Endothelial cell of umbilical vein (primary cell): ENCODE measurements at regions not wholly inside any gene's neighbourhood (a gene's known extent, or its start where the extent isn't known, plus 50 kb on each side); places are given as distances from the start of the nearest gene placed in this dataset.

ENCODE experiments used
- BruUV-seq: library from RNA; stranded (reverse); fragments of 400-500 nt; replicated peaks from 2 replicates; lab custom pipeline; 2021; lab: Mats Ljungman, UMichigan
- CTCF ChIA-PET: fragments of 300-600, 350-600 bp; sonication (Branson Sonifier 250); formaldehyde crosslinking; loops from one replicate; lab custom pipeline; 2021; ENCODE audit warnings: antibody characterized with exemption, inconsistent platforms; lab: Charles Lee
- POLR2A ChIA-PET: fragments of 300-600, 350-600 bp; sonication (Branson Sonifier 250); formaldehyde crosslinking; loops from one replicate; lab custom pipeline; 2021; ENCODE audit warnings: antibody characterized with exemption, inconsistent platforms; lab: Charles Lee
- DNase-seq: peaks from one replicate; pipeline ENCODE4 v3.0.0-alpha.2; 2011; ENCODE audit warnings: low read depth, low spot score
- FAIRE-seq: peaks from 2 replicates; lab custom pipeline; 2011; peaks lifted over from hg19 to GRCh38; lab: Jason Lieb, UNC
- H2AFZ ChIP-seq: 2 replicates; pipeline ENCODE4 v1.6.0; 2012; ENCODE audit warnings: low read depth, low read length, control low read depth, inconsistent platforms
- H3K27ac ChIP-seq: 2 replicates; pipeline ENCODE4 v1.5.1; 2011; ENCODE audit warnings: low read depth, mild to moderate bottlenecking, control low read depth, low read length, moderate library complexity; ENCODE audit not compliant: insufficient read depth
- H3K27me3 ChIP-seq, 2 experiments: 2 replicates each; pipeline versions ENCODE4 v1.6.0 to v1.6.1; 2011; ENCODE audit warnings: low read length in 2 of 2, mixed read lengths in 1 of 2; ENCODE audit not compliant: control insufficient read depth in 2 of 2, insufficient read depth in 2 of 2
- H3K36me3 ChIP-seq, 2 experiments: 2 replicates in 1 of 2; 3 replicates in 1 of 2; pipeline ENCODE4 v1.5.1; 2011; ENCODE audit warnings: low read length in 2 of 2, mild to moderate bottlenecking in 1 of 2, moderate library complexity in 1 of 2; ENCODE audit not compliant: control insufficient read depth in 2 of 2, insufficient read depth in 2 of 2; ENCODE audit errors: extremely low read depth in 1 of 2
- H3K4me1 ChIP-seq: 3 replicates; pipeline ENCODE4 v1.5.1; 2011; ENCODE audit warnings: mild to moderate bottlenecking, low read length; ENCODE audit not compliant: control insufficient read depth, insufficient read depth; ENCODE audit errors: extremely low read depth
- H3K4me2 ChIP-seq: 2 replicates; pipeline ENCODE4 v1.6.1; 2011; ENCODE audit warnings: low read length, control low read depth, mixed read lengths; ENCODE audit not compliant: insufficient read depth
- H3K4me3 ChIP-seq, 3 experiments: fragments of 200-600 bp in 1 of 3; sonication (generic), shearing (Covaris generic) in 1 of 3; replicated peaks in 1 of 3; 2 replicates each; pipeline ENCODE4 v1.5.1; 2011 to 2016; ENCODE audit warnings: control low read depth in 3 of 3, low read length in 3 of 3, mild to moderate bottlenecking in 2 of 3, inconsistent platforms in 1 of 3, low read depth in 1 of 3, moderate library complexity in 1 of 3; ENCODE audit not compliant: insufficient read depth in 1 of 3
- H3K79me2 ChIP-seq: 2 replicates; pipeline ENCODE4 v1.6.0; 2012; ENCODE audit warnings: low read length, inconsistent platforms; ENCODE audit not compliant: control insufficient read depth, insufficient read depth
- H3K9ac ChIP-seq: replicated peaks from 2 replicates; pipeline ENCODE3; 2011; ENCODE audit warnings: low read length, control low read depth; ENCODE audit not compliant: insufficient read depth; ENCODE audit errors: extremely low read depth
- H3K9me1 ChIP-seq: replicated peaks from 3 replicates; pipeline ENCODE4 v1.6.0; 2011; ENCODE audit warnings: mild to moderate bottlenecking, low read length; ENCODE audit not compliant: control insufficient read depth, insufficient read depth; ENCODE audit errors: extremely low read depth
- H3K9me3 ChIP-seq: replicated peaks from 2 replicates; pipeline ENCODE4 v1.5.1; 2012; ENCODE audit warnings: low read length, inconsistent platforms; ENCODE audit not compliant: control insufficient read depth, insufficient read depth
- H4K20me1 ChIP-seq: replicated peaks from 2 replicates; pipeline ENCODE3; 2011; ENCODE audit warnings: mild to moderate bottlenecking, low read length; ENCODE audit not compliant: control insufficient read depth, insufficient read depth; ENCODE audit errors: extremely low read depth
- CTCF ChIP-seq, 2 donors: IDR thresholded peaks; 1 replicate in 1 of 2; 2 replicates in 1 of 2; pipeline ENCODE4 v1.5.1; 2011; ENCODE audit warnings: low read length in 2 of 2, mild to moderate bottlenecking in 2 of 2, moderate library complexity in 2 of 2, control low read depth in 1 of 2, inconsistent platforms in 1 of 2, low read depth in 1 of 2; ENCODE audit not compliant: insufficient read depth in 1 of 2; ENCODE audit errors: extremely low read depth in 1 of 2
- EZH2 ChIP-seq: IDR thresholded peaks from 2 replicates; pipeline ENCODE4 v1.6.1; 2012; ENCODE audit warnings: borderline replicate concordance, low read depth, mild to moderate bottlenecking, moderate library complexity, low read length, inconsistent platforms; ENCODE audit not compliant: severe bottlenecking
- FOS ChIP-seq: IDR thresholded peaks from 2 replicates; pipeline ENCODE4 v1.6.1; 2011; ENCODE audit warnings: mild to moderate bottlenecking, low read length, moderate library complexity, borderline replicate concordance; ENCODE audit not compliant: insufficient read depth
- GATA2 ChIP-seq: IDR thresholded peaks from 2 replicates; pipeline ENCODE4 v1.7.0; 2011; ENCODE audit warnings: low read depth, mild to moderate bottlenecking, moderate library complexity, mixed read lengths, low read length; ENCODE audit not compliant: insufficient read length, insufficient read depth
- JUN ChIP-seq: IDR thresholded peaks from 2 replicates; pipeline ENCODE4 v1.6.1; 2011; ENCODE audit warnings: borderline replicate concordance, low read depth; ENCODE audit not compliant: insufficient read length, insufficient read depth
- MAX ChIP-seq: IDR thresholded peaks from 2 replicates; pipeline ENCODE4 v1.6.1; 2011; ENCODE audit not compliant: insufficient read depth, insufficient read length
- MYC ChIP-seq: IDR thresholded peaks from one replicate; pipeline ENCODE4 v1.6.1; 2011; ENCODE audit warnings: mild to moderate bottlenecking, low read depth, low read length
- POLR2A ChIP-seq: IDR thresholded peaks from 2 replicates; pipeline ENCODE4 v1.6.1; 2012; ENCODE audit warnings: low read depth, mild to moderate bottlenecking, control low read depth, low read length
- POLR2AphosphoS5 ChIP-seq: IDR thresholded peaks from 2 replicates; pipeline ENCODE4 v1.6.1; 2012; ENCODE audit warnings: low read depth, mild to moderate bottlenecking, control low read depth, low read length, moderate library complexity; ENCODE audit not compliant: insufficient read depth
- dilution Hi-C: fragments of 300-500 bp; cut with MboI; formaldehyde crosslinking; loops from one replicate; pipeline ENCODE4 v1.15.0; 2019; ENCODE audit warnings: low sequenced_read_pairs; ENCODE audit not compliant: extremely low pct_ligation_motif_present
- intact Hi-C: fragments of 100-400 bp; cut with micrococcal nuclease; formaldehyde crosslinking; loops from one replicate; pipeline ENCODE4 v1.10.0; 2022

- POLR2A ChIA-PET = no interaction called here
- CTCF ChIA-PET = interaction anchor here (1.2 to 1.4 kb wide), 2 partner anchors 37 to 144 kb away, joined by 3 to 4 read pairs; no protein-coding TSS in a partner anchor
- intact Hi-C loops (no loop called here), dilution Hi-C loops (no loop called here)
- Histone ChIP-seq H3K36me3 (no peaks in the 10 kb centered on the region), H4K20me1 (no peaks in the 10 kb centered on the region), H3K27ac (no peak overlapping the region), H3K27me3 (no peaks in the 10 kb centered on the region), H2AFZ (no peak overlapping the region), H3K9me3 (no peaks in the 10 kb centered on the region), H3K4me3 (no peak overlapping the region), H3K4me1 (no peaks in the 10 kb centered on the region), H3K79me2 (no peaks in the 10 kb centered on the region), H3K9me1 (no peaks in the 10 kb centered on the region), H3K4me2 (no peak overlapping the region), H3K9ac (no peak overlapping the region)
- FAIRE-seq = no peak
- BruUV-seq = no TSS peak
- no peak for TF ChIP-seq JUN
- no peak for TF ChIP-seq GATA2
- TF ChIP-seq POLR2AphosphoS5 = no peak
- TF ChIP-seq MAX = no peak
- TF ChIP-seq FOS = no peak
- TF ChIP-seq CTCF (IDR thresholded peaks at IDR 0.05; ENCODE audit: extremely low read depth in 1 of 2, insufficient read depth in 1 of 2, low read depth in 1 of 2, low read length in 2 of 2) = no peak
- no peak for TF ChIP-seq MYC
- no peak for TF ChIP-seq POLR2A
- TF ChIP-seq EZH2 = no peak
- no peak for DNase-seq
Measured at GRCh38 chr1:168379104-168379860, 98.6 kb downstream of the TBX19 start.
